ENCODE measurements at regions not wholly inside any gene's neighbourhood (a gene's known extent, or its start where the extent isn't known, plus 50 kb on each side); places are given as distances from the start of the nearest gene placed in this dataset.

GRCh38 chr21:14725219-14725618 lies 179.1 kb upstream of the SAMSN1 start:
- TF ChIP-seq CTCF (IDR thresholded peaks at IDR 0.05; ENCODE audit: insufficient read depth, low read depth, low read length), result no peak
- no peak for TF ChIP-seq EZH2 (IDR thresholded peaks at IDR 0.05; ENCODE audit: insufficient read depth, low read length)

All from astrocyte (in vitro differentiated cells and primary cell).